H1 (cell line): ENCODE measurements at regions not wholly inside any gene's neighbourhood (a gene's known extent, or its start where the extent isn't known, plus 50 kb on each side); places are given as distances from the start of the nearest gene placed in this dataset.

Experiments used
- CTCF ChIA-PET: fragments of 300-600 bp; sonication (Branson Sonifier 250); formaldehyde crosslinking; loops from one replicate; lab custom pipeline; 2021; ENCODE audit not compliant: partially characterized antibody; lab: Charles Lee
- POLR2A ChIA-PET: fragments of 300-600 bp; sonication (Branson Sonifier 250); formaldehyde crosslinking; loops from one replicate; lab custom pipeline; 2021; ENCODE audit warnings: inconsistent platforms; ENCODE audit not compliant: partially characterized antibody; lab: Charles Lee
- DNase-seq, 2 experiments: peaks; one replicate each; pipeline versions ENCODE4 v3.0.0 to v3.0.0-alpha.2; 2010 to 2022; ENCODE audit warnings: low spot score in 2 of 2, low read depth in 1 of 2, mixed read lengths in 1 of 2
- FAIRE-seq: peaks from 2 replicates; lab custom pipeline; 2011; peaks lifted over from hg19 to GRCh38; lab: Jason Lieb, UNC
- H2AFZ ChIP-seq: 2 replicates; pipeline ENCODE4 v1.8.1; 2012; ENCODE audit warnings: low read length, inconsistent platforms
- H2AK5ac ChIP-seq: 2 replicates; pipeline ENCODE4 v1.6.1; 2013; ENCODE audit warnings: low read depth, low read length
- H2BK120ac ChIP-seq: replicated peaks from 2 replicates; pipeline ENCODE3; 2013; ENCODE audit warnings: low read depth, low read length, inconsistent platforms
- H2BK12ac ChIP-seq: 2 replicates; pipeline ENCODE4 v1.6.1; 2013; ENCODE audit warnings: low read depth, low read length
- H2BK15ac ChIP-seq: 2 replicates; pipeline ENCODE4 v1.6.1; 2013; ENCODE audit warnings: low read length
- H2BK20ac ChIP-seq: 2 replicates; pipeline ENCODE4 v1.6.1; 2013; ENCODE audit warnings: low read length
- H2BK5ac ChIP-seq: 2 replicates; pipeline ENCODE4 v1.6.1; 2013; ENCODE audit warnings: low read depth, low read length
- H3K14ac ChIP-seq: 2 replicates; pipeline ENCODE4 v1.6.1; 2013; ENCODE audit warnings: inconsistent platforms; ENCODE audit not compliant: insufficient read length
- H3K18ac ChIP-seq: 2 replicates; pipeline ENCODE4 v1.6.1; 2013; ENCODE audit warnings: low read length; ENCODE audit errors: extremely low read depth
- H3K23ac ChIP-seq: 2 replicates; pipeline ENCODE4 v1.6.1; 2013; ENCODE audit warnings: inconsistent platforms; ENCODE audit not compliant: insufficient read length
- H3K23me2 ChIP-seq: 2 replicates; pipeline ENCODE4 v1.6.1; 2013; ENCODE audit warnings: low read depth, low read length
- H3K27ac ChIP-seq: 2 replicates; pipeline ENCODE4 v1.6.1; 2011; ENCODE audit warnings: low read depth, low read length, inconsistent platforms
- H3K27me3 ChIP-seq, 4 experiments: replicated peaks in 1 of 4; 1 replicate in 1 of 4; 2 replicates in 3 of 4; pipeline versions ENCODE4 v1.6.1 to v1.8.1; 2011 to 2013; ENCODE audit warnings: low read length in 3 of 4, mild to moderate bottlenecking in 3 of 4, inconsistent platforms in 2 of 4, mixed read lengths in 2 of 4, moderate library complexity in 1 of 4; ENCODE audit not compliant: control insufficient read depth in 3 of 4, insufficient read depth in 3 of 4; ENCODE audit errors: extremely low read depth in 1 of 4
- H3K36me3 ChIP-seq, 4 experiments: 2 replicates each; pipeline versions ENCODE4 v1.6.1 to v1.8.1; 2011 to 2013; ENCODE audit warnings: mild to moderate bottlenecking in 4 of 4, low read length in 3 of 4, moderate library complexity in 2 of 4, control low read depth in 1 of 4, inconsistent platforms in 1 of 4; ENCODE audit not compliant: insufficient read depth in 4 of 4, control insufficient read depth in 2 of 4
- H3K4ac ChIP-seq: replicated peaks from 2 replicates; pipeline ENCODE3; 2013; ENCODE audit warnings: low read length, low read depth, mixed read lengths, inconsistent platforms; ENCODE audit not compliant: insufficient read length
- H3K4me1 ChIP-seq, 4 experiments: replicated peaks in 1 of 4; 1 replicate in 1 of 4; 2 replicates in 3 of 4; pipeline versions ENCODE4 v1.6.1 to v1.8.1; 2011 to 2013; ENCODE audit warnings: low read length in 3 of 4, inconsistent platforms in 2 of 4, mixed read lengths in 1 of 4; ENCODE audit not compliant: insufficient read depth in 4 of 4, control insufficient read depth in 3 of 4
- H3K4me2 ChIP-seq, 2 experiments: 2 replicates each; pipeline versions ENCODE4 v1.6.1 to v1.8.1; 2011 to 2013; ENCODE audit warnings: low read depth in 2 of 2, low read length in 2 of 2, control low read depth in 1 of 2, inconsistent platforms in 1 of 2, mild to moderate bottlenecking in 1 of 2; ENCODE audit not compliant: insufficient read depth in 1 of 2
- H3K4me3 ChIP-seq, 4 experiments: fragments of 200-600, 300-600 bp in 1 of 4; sonication (generic), shearing (Covaris generic), sonication (Bioruptor Twin) in 1 of 4; 2 replicates each; pipeline versions ENCODE4 v1.5.1 to v1.8.1; 2011 to 2016; ENCODE audit warnings: low read length in 4 of 4, low read depth in 3 of 4, control low read depth in 2 of 4, inconsistent platforms in 2 of 4, mild to moderate bottlenecking in 2 of 4, mixed read lengths in 1 of 4, moderate library complexity in 1 of 4; ENCODE audit not compliant: insufficient read depth in 2 of 4; ENCODE audit errors: extremely low read depth in 1 of 4
- H3K56ac ChIP-seq: replicated peaks from 2 replicates; pipeline ENCODE3; 2013; ENCODE audit warnings: low read depth, mild to moderate bottlenecking, mixed read lengths, low read length, inconsistent platforms; ENCODE audit not compliant: insufficient read length
- H3K79me1 ChIP-seq: 2 replicates; pipeline ENCODE4 v1.6.1; 2013; ENCODE audit warnings: low read depth, low read length, control low read depth
- H3K79me2 ChIP-seq, 2 experiments: 2 replicates each; pipeline versions ENCODE4 v1.6.1 to v1.8.1; 2012 to 2013; ENCODE audit warnings: low read length in 2 of 2, mild to moderate bottlenecking in 2 of 2, inconsistent platforms in 1 of 2; ENCODE audit not compliant: insufficient read depth in 2 of 2, control insufficient read depth in 1 of 2
- H3K9ac ChIP-seq, 4 experiments: replicated peaks in 1 of 4; 1 replicate in 1 of 4; 2 replicates in 3 of 4; pipeline versions ENCODE4 v1.6.1 to v1.8.1; 2011 to 2013; ENCODE audit warnings: low read depth in 3 of 4, low read length in 3 of 4, control low read depth in 2 of 4, mild to moderate bottlenecking in 2 of 4, moderate library complexity in 2 of 4, inconsistent platforms in 1 of 4; ENCODE audit errors: extremely low read depth in 1 of 4
- H3K9me3 ChIP-seq, 2 experiments: 2 replicates each; pipeline versions ENCODE4 v1.6.1 to v1.8.1; 2012 to 2013; ENCODE audit warnings: mild to moderate bottlenecking in 2 of 2, moderate library complexity in 2 of 2, control low read depth in 1 of 2, inconsistent platforms in 1 of 2, low read depth in 1 of 2, low read length in 1 of 2, mixed read lengths in 1 of 2; ENCODE audit not compliant: insufficient read depth in 2 of 2
- H4K20me1 ChIP-seq, 2 experiments: replicated peaks in 1 of 2; 2 replicates each; pipeline versions ENCODE3 to v1.8.1; 2011 to 2013; ENCODE audit warnings: inconsistent platforms in 2 of 2, low read length in 2 of 2, mild to moderate bottlenecking in 1 of 2; ENCODE audit not compliant: insufficient read depth in 2 of 2, control insufficient read depth in 1 of 2
- H4K5ac ChIP-seq: 2 replicates; pipeline ENCODE4 v1.6.1; 2013; ENCODE audit warnings: low read length, low read depth, mixed read lengths, inconsistent platforms; ENCODE audit not compliant: insufficient read length
- H4K8ac ChIP-seq: 2 replicates; pipeline ENCODE4 v1.8.0; 2013; ENCODE audit warnings: mild to moderate bottlenecking, moderate library complexity, low read length, inconsistent platforms; ENCODE audit not compliant: insufficient read depth; ENCODE audit errors: extremely low read depth
- H4K91ac ChIP-seq: replicated peaks from 2 replicates; pipeline ENCODE3; 2013; ENCODE audit warnings: low read length, mixed read lengths, inconsistent platforms; ENCODE audit not compliant: insufficient read length
- CBX8 ChIP-seq: fragments of 300-800, 300-1000 bp; sonication (generic); IDR thresholded peaks from 2 replicates; pipeline ENCODE4 v1.7.1; 2016; ENCODE audit warnings: low read depth, low read length, borderline replicate concordance
- KDM1A ChIP-seq: fragments of 200-600, 300-600 bp; sonication (generic); IDR thresholded peaks from 2 replicates; pipeline ENCODE4 v1.7.1; 2016; ENCODE audit warnings: mild to moderate bottlenecking, low read length, borderline replicate concordance
- WGBS, 2 experiments: shearing (Covaris generic) in 1 of 2; methylation state at CpG; one replicate each; pipeline versions ENCODE4 v1.1.6 to v1.1.7; 2013 to 2015; ENCODE audit warnings: low lambda C conversion rate in 2 of 2, mixed read lengths in 2 of 2, inconsistent platforms in 1 of 2, low coverage in 1 of 2, missing lambda C conversion rate in 1 of 2; ENCODE audit not compliant: insufficient replicate concordance in 2 of 2, insufficient coverage in 1 of 2, insufficient read length in 1 of 2; ENCODE audit errors: extremely low coverage in 1 of 2, missing lambda C conversion rate in 1 of 2; 5-methylcytosine and 5-hydroxymethylcytosine counted together

- H2BK120ac ChIP-seq: no peak overlapping the region
- H2AK5ac ChIP-seq: no peak overlapping the region
- H3K79me1 ChIP-seq: no peaks in the 10 kb centered on the region
- no peak overlapping the region for H3K9ac ChIP-seq
- 92% methylated on average over 7 of the region's 7 CpGs; no CpG with 5 or more reads in 1 of the 2 experiments for WGBS, 2 experiments
- no peaks in the 10 kb centered on the region for H3K36me3 ChIP-seq
- H4K20me1 ChIP-seq: no peaks in the 10 kb centered on the region
- no peak overlapping the region for H2BK12ac ChIP-seq
- FAIRE-seq: no peak
- H3K9me3 ChIP-seq: peaks cover 26 to 99% of the 10 kb centered on the region in 2 experiments
- no peak overlapping the region for H3K4me2 ChIP-seq
- H3K79me2 ChIP-seq: no peaks in the 10 kb centered on the region
- no peak overlapping the region for H3K4ac ChIP-seq
- no peak overlapping the region for H3K27ac ChIP-seq
- no peak overlapping the region for H2BK20ac ChIP-seq
- H4K91ac ChIP-seq: no peak overlapping the region
- H3K23ac ChIP-seq: no peak overlapping the region
- H3K27me3 ChIP-seq: no peaks in the 10 kb centered on the region
- H3K4me1 ChIP-seq: no peaks in the 10 kb centered on the region
- H2BK15ac ChIP-seq: no peak overlapping the region
- DNase-seq: no peak
- no peak overlapping the region for H2BK5ac ChIP-seq
- no peak overlapping the region for H4K5ac ChIP-seq
- no peak overlapping the region for H3K14ac ChIP-seq
- no peak overlapping the region for H3K18ac ChIP-seq
- H4K8ac ChIP-seq: no peak overlapping the region
- no peak overlapping the region for H3K56ac ChIP-seq
- no peaks in the 10 kb centered on the region for H3K23me2 ChIP-seq
- no peak overlapping the region for H3K4me3 ChIP-seq
- H2AFZ ChIP-seq: no peak overlapping the region
- CTCF ChIA-PET: no interaction called here
- POLR2A ChIA-PET: no interaction called here
- TF ChIP-seq KDM1A: no peak
- no peak for TF ChIP-seq CBX8
Measured at GRCh38 chr16:35689764-35690163, 2230.4 kb downstream of the TP53TG3F start.
